H1 (cell line): ENCODE measurements at regions not wholly inside any gene's neighbourhood (a gene's known extent, or its start where the extent isn't known, plus 50 kb on each side); places are given as distances from the start of the nearest gene placed in this dataset.

Experiments
- BRCA1 ChIP-seq: IDR thresholded peaks from 2 replicates; pipeline ENCODE4 v1.6.1; 2012; ENCODE audit warnings: low read depth, low read length, improper control_type of control experiment
- CBX5 ChIP-seq: fragments of 300-800, 300-1000 bp; sonication (generic); IDR thresholded peaks from 2 replicates; pipeline ENCODE4 v1.7.1; 2016; ENCODE audit warnings: antibody characterized with exemption, low read length, low read depth

DNA sequence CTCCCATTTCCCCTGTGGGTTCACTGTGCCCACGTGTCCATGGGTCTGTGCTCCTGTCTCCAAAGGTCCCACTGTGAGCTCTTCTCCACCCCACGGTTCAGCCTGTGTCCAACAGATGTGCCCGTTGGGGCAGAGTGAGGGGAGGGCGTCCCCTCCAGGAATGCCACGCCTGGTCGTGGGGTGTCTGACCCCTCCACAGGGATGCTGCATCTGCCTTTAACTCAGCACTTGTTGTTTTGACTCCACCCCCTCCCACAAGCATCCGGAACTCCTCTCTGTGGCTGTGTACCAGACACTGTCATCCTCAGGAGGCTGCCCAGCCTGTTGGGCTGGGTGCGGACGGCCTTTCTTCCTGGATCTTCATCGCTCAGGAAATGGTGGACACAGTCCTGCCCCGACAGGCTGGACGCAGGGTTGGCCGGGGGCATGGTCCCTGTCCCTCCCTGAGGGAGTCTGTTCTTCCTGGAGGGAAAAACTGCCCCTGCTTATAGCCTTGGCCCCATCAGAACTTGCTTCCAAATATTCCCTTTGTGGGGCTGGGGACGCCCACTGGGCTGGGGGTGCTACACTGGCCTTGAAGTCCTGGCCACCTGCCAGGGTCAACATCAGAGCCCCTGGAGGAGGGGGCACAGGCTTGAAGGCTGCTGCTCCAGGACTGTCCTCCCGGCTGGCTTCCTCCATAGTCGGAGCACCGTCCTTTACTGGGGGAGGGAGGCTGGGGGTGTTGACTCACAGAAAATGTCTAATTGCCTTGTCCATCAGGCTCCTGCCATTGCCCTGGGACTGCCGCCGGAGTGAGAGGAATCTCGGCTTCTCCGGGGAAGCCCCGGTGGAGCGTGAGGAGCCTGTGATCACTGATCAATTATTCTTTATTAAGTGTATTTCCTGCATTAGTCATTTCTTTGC, 182.0 kb upstream of the C1orf174 start (continued):
- TF ChIP-seq BRCA1: no peak
- TF ChIP-seq CBX5: no peak
- TF ChIP-seq, all 59 proteins: peak for 0
